Keratinocyte (primary cell): ENCODE measurements at regions not wholly inside any gene's neighbourhood (a gene's known extent, or its start where the extent isn't known, plus 50 kb on each side); places are given as distances from the start of the nearest gene placed in this dataset.

Source experiments
- DNase-seq: peaks from one replicate; pipeline ENCODE4 v3.0.0-alpha.2; 2011; ENCODE audit warnings: low read depth, missing footprints, low spot score
- FAIRE-seq: peaks from 2 replicates; lab custom pipeline; 2011; peaks lifted over from hg19 to GRCh38; lab: Jason Lieb, UNC
- H2AFZ ChIP-seq: 2 replicates; pipeline ENCODE4 v1.6.0; 2012; ENCODE audit warnings: low read length, control low read depth, inconsistent platforms; ENCODE audit not compliant: control insufficient read depth
- H3K27ac ChIP-seq: 2 replicates; pipeline ENCODE4 v1.5.1; 2011; ENCODE audit warnings: low read length; ENCODE audit not compliant: control insufficient read depth, insufficient read depth
- H3K27me3 ChIP-seq: 3 replicates; pipeline ENCODE4 v1.6.0; 2011; ENCODE audit warnings: low read length; ENCODE audit not compliant: control insufficient read depth, insufficient read depth; ENCODE audit errors: extremely low read depth
- H3K36me3 ChIP-seq, 2 experiments: 2 replicates in 1 of 2; 3 replicates in 1 of 2; pipeline ENCODE4 v1.5.1; 2011; ENCODE audit warnings: low read length in 2 of 2, mild to moderate bottlenecking in 1 of 2; ENCODE audit not compliant: control insufficient read depth in 2 of 2, insufficient read depth in 2 of 2; ENCODE audit errors: extremely low read depth in 1 of 2
- H3K4me1 ChIP-seq: 3 replicates; pipeline ENCODE4 v1.5.1; 2011; ENCODE audit warnings: low read length; ENCODE audit not compliant: control insufficient read depth, insufficient read depth; ENCODE audit errors: extremely low read depth
- H3K4me2 ChIP-seq: 3 replicates; pipeline ENCODE4 v1.6.0; 2011; ENCODE audit warnings: low read depth, low read length; ENCODE audit not compliant: control insufficient read depth, insufficient read depth; ENCODE audit errors: extremely low read depth
- H3K4me3 ChIP-seq, 3 experiments: fragments of 200-600 bp in 1 of 3; sonication (generic) in 1 of 3; 2 replicates in 2 of 3; 3 replicates in 1 of 3; pipeline ENCODE4 v1.5.1; 2011 to 2016; ENCODE audit warnings: low read length in 3 of 3, mild to moderate bottlenecking in 3 of 3, control low read depth in 2 of 3, inconsistent platforms in 1 of 3, low read depth in 1 of 3, mixed read lengths in 1 of 3, mixed run types in 1 of 3, moderate library complexity in 1 of 3; ENCODE audit not compliant: control insufficient read depth in 2 of 3, insufficient read depth in 2 of 3; ENCODE audit errors: extremely low read depth in 1 of 3
- H3K79me2 ChIP-seq: 2 replicates; pipeline ENCODE4 v1.6.0; 2012; ENCODE audit warnings: low read length; ENCODE audit not compliant: control insufficient read depth, insufficient read depth
- H3K9ac ChIP-seq: 3 replicates; pipeline ENCODE4 v1.6.0; 2011; ENCODE audit warnings: low read length; ENCODE audit not compliant: control insufficient read depth, insufficient read depth; ENCODE audit errors: extremely low read depth
- H3K9me1 ChIP-seq: 3 replicates; pipeline ENCODE4 v1.6.0; 2011; ENCODE audit warnings: low read length; ENCODE audit not compliant: control insufficient read depth, insufficient read depth; ENCODE audit errors: extremely low read depth
- H3K9me3 ChIP-seq: 2 replicates; pipeline ENCODE4 v1.5.1; 2012; ENCODE audit warnings: low read depth, low read length; ENCODE audit not compliant: control insufficient read depth
- H4K20me1 ChIP-seq: 3 replicates; pipeline ENCODE4 v1.6.0; 2011; ENCODE audit warnings: low read length; ENCODE audit not compliant: control insufficient read depth, insufficient read depth; ENCODE audit errors: extremely low read depth
- CTCF ChIP-seq, 3 experiments: IDR thresholded peaks in 1 of 3; conservative IDR thresholded peaks in 1 of 3; optimal IDR thresholded peaks in 1 of 3; 2 replicates in 2 of 3; 3 replicates in 1 of 3; pipeline versions ENCODE3 to v1.5.1; 2011; ENCODE audit warnings: low read length in 3 of 3, mild to moderate bottlenecking in 3 of 3, moderate library complexity in 2 of 3, control low read depth in 1 of 3, inconsistent platforms in 1 of 3; ENCODE audit not compliant: insufficient read depth in 2 of 3; ENCODE audit errors: extremely low read depth in 1 of 3
- EZH2 ChIP-seq: IDR thresholded peaks from one replicate; pipeline ENCODE4 v1.6.1; 2012; ENCODE audit warnings: inconsistent platforms, mild to moderate bottlenecking, low read length, moderate library complexity
- dilution Hi-C: fragments of 300-500 bp; cut with MboI; formaldehyde crosslinking; loops from one replicate; pipeline ENCODE4 v1.7.0; 2020; ENCODE audit warnings: low sequenced_read_pairs; ENCODE audit not compliant: extremely low pct_ligation_motif_present

- Histone ChIP-seq H3K4me1 (peaks cover 9% of the 10 kb centered on the region), H3K27ac (no peak overlapping the region), H2AFZ (no peak overlapping the region), H3K79me2 (no peaks in the 10 kb centered on the region), H3K9me1 (no peaks in the 10 kb centered on the region), H3K9ac (no peak overlapping the region), H4K20me1 (no peaks in the 10 kb centered on the region), H3K4me3 (no peak overlapping the region), H3K27me3 (no peaks in the 10 kb centered on the region), H3K36me3 (no peaks in the 10 kb centered on the region), H3K9me3 (no peaks in the 10 kb centered on the region), H3K4me2 (no peak overlapping the region)
- no peak for FAIRE-seq
- no peak for TF ChIP-seq EZH2
- dilution Hi-C loops: no loop called here
- DNase-seq: no peak
Observed at GRCh38 chr2:195359043-195359735, 297.8 kb upstream of the SLC39A10 start.

- Histone ChIP-seq H3K9me1 (no peaks in the 10 kb centered on the region), H3K27ac (no peak overlapping the region), H3K9me3 (no peaks in the 10 kb centered on the region), H3K4me3 (no peak overlapping the region), H2AFZ (no peak overlapping the region), H4K20me1 (no peaks in the 10 kb centered on the region), H3K9ac (no peak overlapping the region), H3K4me1 (no peaks in the 10 kb centered on the region), H3K4me2 (no peak overlapping the region), H3K36me3 (no peaks in the 10 kb centered on the region), H3K79me2 (no peaks in the 10 kb centered on the region), H3K27me3 (no peaks in the 10 kb centered on the region)
- DNase-seq (no peak), FAIRE-seq (no peak)
- dilution Hi-C loops: no loop called here
- TF ChIP-seq CTCF (optimal IDR thresholded peaks at IDR 0.05 in 1 of 3, IDR thresholded peaks at IDR 0.05 in 1 of 3, conservative IDR thresholded peaks at IDR 0.05 in 1 of 3; ENCODE audit: extremely low read depth in 1 of 3, insufficient read depth in 2 of 3, low read length in 3 of 3): no peak
- TF ChIP-seq EZH2: no peak
Observed at GRCh38 chr2:195356920-195357440, 300.0 kb upstream of the SLC39A10 start.
